Parathyroid adenoma (tissue), 2 donors: ENCODE measurements at regions not wholly inside any gene's neighbourhood (a gene's known extent, or its start where the extent isn't known, plus 50 kb on each side); places are given as distances from the start of the nearest gene placed in this dataset.
"Not testable (repeated sequence)": the region's sequence is repeated elsewhere in the genome, so short reads cannot be mapped to it uniquely, and the experiment has no call there.

Experiments used
- H2AFZ ChIP-seq: fragments of 300-600 bp; sonication (generic); one replicate; pipeline ENCODE4 v1.7.0; 2017; ENCODE audit warnings: antibody characterized with exemption, mild to moderate bottlenecking
- H3K27ac ChIP-seq: fragments of 300-600 bp; sonication (generic); one replicate; pipeline ENCODE4 v1.7.0; 2017
- H3K27me3 ChIP-seq: fragments of 300-600 bp; sonication (generic); one replicate; pipeline ENCODE4 v1.7.0; 2017; ENCODE audit warnings: low read length; ENCODE audit not compliant: control insufficient read depth, insufficient read depth
- H3K36me3 ChIP-seq: fragments of 300-600 bp; sonication (generic); one replicate; pipeline ENCODE4 v1.7.0; 2017; ENCODE audit warnings: low read length; ENCODE audit not compliant: control insufficient read depth, insufficient read depth
- H3K4me1 ChIP-seq: fragments of 300-600 bp; sonication (generic); one replicate; pipeline ENCODE4 v1.7.0; 2017; ENCODE audit warnings: control low read depth
- H3K4me2 ChIP-seq: fragments of 300-600 bp; sonication (generic); one replicate; pipeline ENCODE4 v1.7.0; 2017; ENCODE audit warnings: low read length
- H3K4me3 ChIP-seq: fragments of 300-600 bp; sonication (generic); one replicate; pipeline ENCODE4 v1.7.0; 2017; ENCODE audit warnings: low read depth, low read length
- H3K79me2 ChIP-seq: fragments of 300-600 bp; sonication (generic); one replicate; pipeline ENCODE4 v1.7.0; 2017; ENCODE audit warnings: control low read depth
- H3K9ac ChIP-seq: fragments of 300-600 bp; sonication (generic); one replicate; pipeline ENCODE4 v1.7.0; 2017; ENCODE audit warnings: mild to moderate bottlenecking
- H3K9me3 ChIP-seq: fragments of 300-600 bp; sonication (generic); one replicate; pipeline ENCODE4 v1.7.0; 2017; ENCODE audit warnings: low read length; ENCODE audit not compliant: control insufficient read depth
- TF ChIP-seq, protein P1 (sequence below): fragments of 300-600 bp; sonication (generic); IDR thresholded peaks from one replicate; pipeline ENCODE4 v1.7.0; 2017; ENCODE audit warnings: antibody characterized with exemption, mild to moderate bottlenecking
- donor health status: primary hyperparathyroidism.

GRCh38 chr4:64705989-64706388 is 296.7 kb upstream of the TECRL start:
- Histone ChIP-seq H3K27ac (no peak overlapping the region), H3K79me2 (no peaks in the 10 kb centered on the region), H3K4me1 (no peaks in the 10 kb centered on the region), H2AFZ (no peak overlapping the region), H3K9me3 (no peaks in the 10 kb centered on the region), H3K36me3 (no peaks in the 10 kb centered on the region), H3K4me3 (no peak overlapping the region), H3K27me3 (no peaks in the 10 kb centered on the region), H3K4me2 (no peak overlapping the region), H3K9ac (no peak overlapping the region)
- TF ChIP-seq, protein P1, sequence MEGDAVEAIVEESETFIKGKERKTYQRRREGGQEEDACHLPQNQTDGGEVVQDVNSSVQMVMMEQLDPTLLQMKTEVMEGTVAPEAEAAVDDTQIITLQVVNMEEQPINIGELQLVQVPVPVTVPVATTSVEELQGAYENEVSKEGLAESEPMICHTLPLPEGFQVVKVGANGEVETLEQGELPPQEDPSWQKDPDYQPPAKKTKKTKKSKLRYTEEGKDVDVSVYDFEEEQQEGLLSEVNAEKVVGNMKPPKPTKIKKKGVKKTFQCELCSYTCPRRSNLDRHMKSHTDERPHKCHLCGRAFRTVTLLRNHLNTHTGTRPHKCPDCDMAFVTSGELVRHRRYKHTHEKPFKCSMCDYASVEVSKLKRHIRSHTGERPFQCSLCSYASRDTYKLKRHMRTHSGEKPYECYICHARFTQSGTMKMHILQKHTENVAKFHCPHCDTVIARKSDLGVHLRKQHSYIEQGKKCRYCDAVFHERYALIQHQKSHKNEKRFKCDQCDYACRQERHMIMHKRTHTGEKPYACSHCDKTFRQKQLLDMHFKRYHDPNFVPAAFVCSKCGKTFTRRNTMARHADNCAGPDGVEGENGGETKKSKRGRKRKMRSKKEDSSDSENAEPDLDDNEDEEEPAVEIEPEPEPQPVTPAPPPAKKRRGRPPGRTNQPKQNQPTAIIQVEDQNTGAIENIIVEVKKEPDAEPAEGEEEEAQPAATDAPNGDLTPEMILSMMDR, result no peak

GRCh38 chr4:64698171-64698570 is 288.9 kb upstream of the TECRL start:
- TF ChIP-seq, protein P1, result no peak
- H3K9ac ChIP-seq, result no peak overlapping the region
- no peaks in the 10 kb centered on the region for H3K4me1 ChIP-seq
- no peak overlapping the region for H2AFZ ChIP-seq
- H3K27me3 ChIP-seq, result no peaks in the 10 kb centered on the region
- H3K4me3 ChIP-seq, result no peak overlapping the region
- H3K79me2 ChIP-seq, result no peaks in the 10 kb centered on the region
- no peak overlapping the region for H3K4me2 ChIP-seq
- H3K27ac ChIP-seq, result no peak overlapping the region
- peaks cover 3% of the 10 kb centered on the region for H3K36me3 ChIP-seq
- H3K9me3 ChIP-seq, result no peaks in the 10 kb centered on the region

- no peaks in the 10 kb centered on the region for H3K9me3 ChIP-seq
- no peaks in the 10 kb centered on the region for H3K36me3 ChIP-seq
- TF ChIP-seq, protein P1, result no peak
- H3K9ac ChIP-seq, result no peak overlapping the region
- H3K4me1 ChIP-seq, result no peaks in the 10 kb centered on the region
- H3K4me3 ChIP-seq, result no peak overlapping the region
- H3K79me2 ChIP-seq, result no peaks in the 10 kb centered on the region
- no peaks in the 10 kb centered on the region for H3K27me3 ChIP-seq
- no peak overlapping the region for H3K4me2 ChIP-seq
- no peak overlapping the region for H3K27ac ChIP-seq
- no peak overlapping the region for H2AFZ ChIP-seq
Measured at GRCh38 chr4:64682946-64683345, 273.7 kb upstream of the TECRL start.

DNA sequence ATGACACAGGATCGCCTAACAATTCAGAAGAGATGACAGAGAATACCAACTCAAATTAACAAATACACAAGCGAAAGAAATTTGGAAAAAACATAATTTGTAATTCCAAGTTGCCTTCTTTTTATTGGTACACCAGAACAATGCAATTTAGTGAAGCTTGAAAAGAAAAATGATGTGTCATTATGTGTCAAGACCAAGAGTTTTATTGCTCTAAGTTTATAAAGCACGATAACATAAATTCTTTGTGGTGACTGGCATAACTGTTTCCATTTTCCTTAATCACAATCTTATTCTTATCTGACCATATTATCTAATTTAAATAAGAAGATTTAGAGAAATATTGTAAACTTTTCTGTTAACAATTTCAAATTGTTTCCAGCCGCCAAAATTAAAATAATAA is 273.2 kb upstream of the TECRL start:
- TF ChIP-seq, protein P1, result no peak
- Histone ChIP-seq H3K4me3 (no peak overlapping the region), H3K9ac (no peak overlapping the region), H3K4me1 (no peaks in the 10 kb centered on the region), H3K36me3 (no peaks in the 10 kb centered on the region), H3K27ac (no peak overlapping the region), H3K79me2 (no peaks in the 10 kb centered on the region), H2AFZ (no peak overlapping the region), H3K9me3 (no peaks in the 10 kb centered on the region), H3K4me2 (no peak overlapping the region), H3K27me3 (no peaks in the 10 kb centered on the region)

GRCh38 chr4:64673121-64673520 is 263.9 kb upstream of the TECRL start:
- H3K27me3 ChIP-seq, H3K9ac ChIP-seq, H3K27ac ChIP-seq, H3K36me3 ChIP-seq, H3K4me3 ChIP-seq, H3K79me2 ChIP-seq, H2AFZ ChIP-seq, H3K9me3 ChIP-seq, H3K4me2 ChIP-seq, H3K4me1 ChIP-seq: not testable (repeated sequence)
